ENCODE measurements at regions not wholly inside any gene's neighbourhood (a gene's known extent, or its start where the extent isn't known, plus 50 kb on each side); places are given as distances from the start of the nearest gene placed in this dataset.

GRCh38 chr1:8158995-8159394, 132.9 kb upstream of the ERRFI1 start:
- TF ChIP-seq POLR2A (IDR thresholded peaks at IDR 0.05): no peak
- TF ChIP-seq, protein P1, sequence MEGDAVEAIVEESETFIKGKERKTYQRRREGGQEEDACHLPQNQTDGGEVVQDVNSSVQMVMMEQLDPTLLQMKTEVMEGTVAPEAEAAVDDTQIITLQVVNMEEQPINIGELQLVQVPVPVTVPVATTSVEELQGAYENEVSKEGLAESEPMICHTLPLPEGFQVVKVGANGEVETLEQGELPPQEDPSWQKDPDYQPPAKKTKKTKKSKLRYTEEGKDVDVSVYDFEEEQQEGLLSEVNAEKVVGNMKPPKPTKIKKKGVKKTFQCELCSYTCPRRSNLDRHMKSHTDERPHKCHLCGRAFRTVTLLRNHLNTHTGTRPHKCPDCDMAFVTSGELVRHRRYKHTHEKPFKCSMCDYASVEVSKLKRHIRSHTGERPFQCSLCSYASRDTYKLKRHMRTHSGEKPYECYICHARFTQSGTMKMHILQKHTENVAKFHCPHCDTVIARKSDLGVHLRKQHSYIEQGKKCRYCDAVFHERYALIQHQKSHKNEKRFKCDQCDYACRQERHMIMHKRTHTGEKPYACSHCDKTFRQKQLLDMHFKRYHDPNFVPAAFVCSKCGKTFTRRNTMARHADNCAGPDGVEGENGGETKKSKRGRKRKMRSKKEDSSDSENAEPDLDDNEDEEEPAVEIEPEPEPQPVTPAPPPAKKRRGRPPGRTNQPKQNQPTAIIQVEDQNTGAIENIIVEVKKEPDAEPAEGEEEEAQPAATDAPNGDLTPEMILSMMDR (IDR thresholded peaks at IDR 0.05): no peak
